ENCODE measurements at regions not wholly inside any gene's neighbourhood (a gene's known extent, or its start where the extent isn't known, plus 50 kb on each side); places are given as distances from the start of the nearest gene placed in this dataset.

- TF ChIP-seq POLR2A (IDR thresholded peaks at IDR 0.05), result no peak
- TF ChIP-seq EP300 (IDR thresholded peaks at IDR 0.05), result peak in 1 of 2 donors; percentile 55
- DNase-seq (ENCODE audit: low spot score in 2 of 2), result peak; percentile 44 to 78
- no peak overlapping the region for H3K4me3 ChIP-seq
- H3K9me3 ChIP-seq, result no peaks in the 10 kb centered on the region
- H3K27me3 ChIP-seq, result no peaks in the 10 kb centered on the region
- no peaks in the 10 kb centered on the region for H3K36me3 ChIP-seq
- WGBS, 2 donors, result 43 to 46% methylated on average over 3 of the region's 3 CpGs
- peaks cover 0 to 16% (median 0%) of the 10 kb centered on the region in 4 donors for H3K4me1 ChIP-seq
- peak overlapping the region in 2 of 4 donors; percentile 4 to 50 for H3K27ac ChIP-seq
Measured at GRCh38 chr18:42310956-42311355, 355.9 kb downstream of the PIK3C3 start.

GRCh38 chr18:42326752-42327151, 371.7 kb downstream of the PIK3C3 start:
- Histone ChIP-seq H3K4me1 (peaks cover 0 to 19% (median 0%) of the 10 kb centered on the region in 4 donors), H3K36me3 (no peaks in the 10 kb centered on the region), H3K4me3 (no peak overlapping the region), H3K27me3 (no peaks in the 10 kb centered on the region), H3K9me3 (no peaks in the 10 kb centered on the region), H3K27ac (no peak overlapping the region)
- no peak for TF ChIP-seq EP300 (IDR thresholded peaks at IDR 0.05)
- no peak for TF ChIP-seq CTCF (IDR thresholded peaks at IDR 0.05)
- TF ChIP-seq POLR2A (IDR thresholded peaks at IDR 0.05), result no peak
- DNase-seq (ENCODE audit: low spot score in 2 of 2), result no peak
- WGBS, 2 donors, result 14 to 15% methylated on average over 1 of the region's 1 CpG

GRCh38 chr18:42328931-42329330, 373.9 kb downstream of the PIK3C3 start:
- DNase-seq (ENCODE audit: low spot score in 2 of 2), result no peak
- Histone ChIP-seq H3K4me3 (no peak overlapping the region), H3K4me1 (peaks cover 0 to 16% (median 0%) of the 10 kb centered on the region in 4 donors), H3K36me3 (no peaks in the 10 kb centered on the region), H3K9me3 (no peaks in the 10 kb centered on the region), H3K27me3 (no peaks in the 10 kb centered on the region), H3K27ac (no peak overlapping the region)
- 41 to 44% methylated on average over 1 of the region's 1 CpG for WGBS, 2 donors
- TF ChIP-seq CTCF (IDR thresholded peaks at IDR 0.05) (no peak), POLR2A (IDR thresholded peaks at IDR 0.05) (no peak), EP300 (IDR thresholded peaks at IDR 0.05) (no peak)

GRCh38 chr18:42330296-42330695, 375.3 kb downstream of the PIK3C3 start:
- no peaks in the 10 kb centered on the region for H3K9me3 ChIP-seq
- WGBS, 2 donors, result 46 to 56% methylated on average over 3 of the region's 3 CpGs
- no peak for DNase-seq (ENCODE audit: low spot score in 2 of 2)
- no peak overlapping the region for H3K4me3 ChIP-seq
- H3K36me3 ChIP-seq, result no peaks in the 10 kb centered on the region
- H3K4me1 ChIP-seq, result peaks cover 0 to 13% (median 0%) of the 10 kb centered on the region in 4 donors
- TF ChIP-seq EP300 (IDR thresholded peaks at IDR 0.05) (no peak), POLR2A (IDR thresholded peaks at IDR 0.05) (no peak), CTCF (IDR thresholded peaks at IDR 0.05) (no peak)
- no peak overlapping the region for H3K27ac ChIP-seq
- H3K27me3 ChIP-seq, result no peaks in the 10 kb centered on the region

- no peak overlapping the region for H3K4me3 ChIP-seq
- no peaks in the 10 kb centered on the region for H3K4me1 ChIP-seq
- DNase-seq (ENCODE audit: low spot score in 2 of 2), result no peak
- H3K36me3 ChIP-seq, result no peaks in the 10 kb centered on the region
- TF ChIP-seq EP300 (IDR thresholded peaks at IDR 0.05) (no peak), CTCF (IDR thresholded peaks at IDR 0.05) (no peak), POLR2A (IDR thresholded peaks at IDR 0.05) (no peak)
- H3K9me3 ChIP-seq, result peaks cover 0 to 9% (median 0%) of the 10 kb centered on the region in 4 donors
- H3K27me3 ChIP-seq, result no peaks in the 10 kb centered on the region
- WGBS, 2 donors, result 68% methylated on average over 3 of the region's 3 CpGs
- no peak overlapping the region for H3K27ac ChIP-seq
Measured at GRCh38 chr18:42333558-42333957, 378.5 kb downstream of the PIK3C3 start.

GRCh38 chr18:42334931-42335330, 379.9 kb downstream of the PIK3C3 start:
- no peak for DNase-seq (ENCODE audit: low spot score in 2 of 2)
- no peaks in the 10 kb centered on the region for H3K4me1 ChIP-seq

More at GRCh38 chr18:42334931-42335330, 379.9 kb downstream of the PIK3C3 start:
- no peaks in the 10 kb centered on the region for H3K36me3 ChIP-seq
- peaks cover 0 to 9% (median 0%) of the 10 kb centered on the region in 4 donors for H3K9me3 ChIP-seq
- H3K4me3 ChIP-seq, result no peak overlapping the region
- no peak for TF ChIP-seq POLR2A (IDR thresholded peaks at IDR 0.05)
- no peak for TF ChIP-seq EP300 (IDR thresholded peaks at IDR 0.05)
- TF ChIP-seq CTCF (IDR thresholded peaks at IDR 0.05), result no peak
- H3K27ac ChIP-seq, result no peak overlapping the region
- H3K27me3 ChIP-seq, result no peaks in the 10 kb centered on the region

Data from tibial nerve (tissue), 4 donors.